Lower lobe of right lung (tissue), 2 donors: ENCODE measurements at regions not wholly inside any gene's neighbourhood (a gene's known extent, or its start where the extent isn't known, plus 50 kb on each side); places are given as distances from the start of the nearest gene placed in this dataset.

Experiments
- ATAC-seq, 2 donors: fragments of 200-7000 bp; cut with Tn5 transposase; one replicate each; pipeline ENCODE4 v1.9.1; 2020 to 2022; ENCODE audit warnings: mild to moderate bottlenecking in 2 of 2, moderate library complexity in 2 of 2
- DNase-seq: peaks from one replicate; pipeline ENCODE4 v3.0.0-alpha.2; 2020
- H3K27ac ChIP-seq: fragments of 200-600 bp; one replicate; pipeline ENCODE4 v1.8.0; 2022
- H3K27me3 ChIP-seq: fragments of 200-600 bp; one replicate; pipeline ENCODE4 v1.8.0; 2022; ENCODE audit warnings: low read depth
- H3K36me3 ChIP-seq: fragments of 200-600 bp; one replicate; pipeline ENCODE4 v1.8.0; 2022; ENCODE audit warnings: mild to moderate bottlenecking
- H3K4me1 ChIP-seq: fragments of 200-600 bp; one replicate; pipeline ENCODE4 v1.8.0; 2022
- H3K4me3 ChIP-seq: fragments of 200-600 bp; one replicate; pipeline ENCODE4 v1.8.0; 2022; ENCODE audit warnings: mild to moderate bottlenecking
- H3K9me3 ChIP-seq: fragments of 200-600 bp; one replicate; pipeline ENCODE4 v1.8.0; 2022
- CTCF ChIP-seq: fragments of 200-600 bp; IDR thresholded peaks from one replicate; pipeline ENCODE4 v1.8.0; 2022; ENCODE audit warnings: antibody characterized with exemption, mild to moderate bottlenecking
- intact Hi-C: fragments of 100-400 bp; cut with DNase I; formaldehyde crosslinking; loops from one replicate; pipeline ENCODE4 v1.11.0; 2022
- donor health status: DM: no; HTN: yes; CAD: no; lungs with severe emphysema.

DNA sequence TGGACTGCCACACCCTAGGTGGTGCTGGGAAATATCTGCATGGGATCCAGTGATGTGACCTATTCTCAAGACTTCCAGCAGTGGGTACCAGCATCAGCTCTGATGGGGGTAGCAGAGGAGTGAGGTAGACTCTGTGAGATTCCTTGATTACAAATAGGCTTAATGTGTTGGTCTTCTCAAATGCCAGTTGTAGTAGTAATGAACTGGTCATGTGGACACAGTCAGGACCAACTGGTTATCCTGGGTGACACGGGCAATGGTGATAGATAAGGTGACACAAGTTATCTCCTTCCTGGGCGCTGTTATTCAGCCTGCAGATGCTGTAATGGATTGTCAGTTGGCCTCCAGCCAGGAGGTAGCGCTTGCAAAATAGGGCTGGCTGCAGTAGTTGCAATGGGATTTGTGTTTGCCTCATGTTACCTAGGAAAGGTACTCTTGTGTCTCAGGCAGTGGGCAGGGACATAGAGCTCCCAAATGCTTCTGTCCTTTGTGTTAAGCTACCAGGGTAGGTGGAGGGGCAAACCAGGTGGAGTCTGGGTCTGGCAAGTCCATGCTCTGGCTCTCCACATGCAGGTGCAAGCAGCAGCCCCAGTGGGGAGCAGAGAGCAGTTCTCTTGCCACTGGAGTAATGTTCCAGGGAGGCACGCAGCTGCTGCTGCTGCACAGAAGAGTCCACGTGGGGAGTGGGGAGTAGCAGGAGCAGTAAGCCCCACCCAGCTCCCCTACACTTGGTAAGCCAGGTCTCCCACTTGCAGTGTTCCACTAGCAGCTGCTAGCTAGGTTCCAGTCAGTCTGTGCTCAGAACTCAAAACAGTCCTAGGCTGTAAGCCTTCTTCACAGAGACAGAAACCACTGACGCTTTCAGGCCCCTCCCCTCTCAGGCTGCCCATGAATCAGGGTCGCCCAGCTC, 505.4 kb upstream of the DDX18 start:
- Histone ChIP-seq H3K36me3 (no peaks in the 10 kb centered on the region), H3K9me3 (no peaks in the 10 kb centered on the region), H3K4me3 (no peak overlapping the region), H3K27ac (no peak overlapping the region), H3K27me3 (no peaks in the 10 kb centered on the region), H3K4me1 (no peaks in the 10 kb centered on the region)
- intact Hi-C loops = no loop called here
- DNase-seq = no peak
- peak in 1 of 2 donors; percentile 37 for ATAC-seq
- TF ChIP-seq CTCF = no peak

DNA sequence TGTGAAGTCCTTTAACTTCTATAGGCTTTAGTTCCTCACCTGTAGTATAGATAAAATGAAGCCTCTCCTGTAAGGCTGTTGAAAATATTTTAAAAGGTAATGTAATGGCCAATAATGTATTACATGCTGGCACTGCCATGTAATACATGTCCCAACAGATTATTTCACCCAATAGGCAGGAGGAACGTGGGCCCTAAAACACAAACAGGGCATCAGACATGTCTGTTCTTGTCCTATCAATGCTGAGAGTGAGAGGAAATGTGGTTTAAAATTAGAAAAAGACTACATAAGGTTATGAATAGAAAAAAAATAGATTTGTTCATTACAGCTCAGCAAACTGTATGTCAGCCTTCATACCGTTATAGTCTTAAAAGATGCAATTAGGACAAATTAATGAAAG, 492.7 kb upstream of the DDX18 start:
- Histone ChIP-seq H3K27me3 (no peaks in the 10 kb centered on the region), H3K9me3 (no peaks in the 10 kb centered on the region), H3K4me1 (no peaks in the 10 kb centered on the region), H3K27ac (no peak overlapping the region), H3K36me3 (no peaks in the 10 kb centered on the region), H3K4me3 (no peak overlapping the region)
- intact Hi-C loops = no loop called here
- no peak for DNase-seq
- no peak for ATAC-seq
- TF ChIP-seq CTCF = no peak

GRCh38 chr2:117323331-117323730, 491.2 kb upstream of the DDX18 start:
- intact Hi-C loops = no loop called here

GRCh38 chr2:117330641-117331040, 483.9 kb upstream of the DDX18 start:
- Histone ChIP-seq H3K27ac (no peak overlapping the region), H3K27me3 (no peaks in the 10 kb centered on the region), H3K4me1 (no peaks in the 10 kb centered on the region), H3K9me3 (no peaks in the 10 kb centered on the region), H3K36me3 (no peaks in the 10 kb centered on the region), H3K4me3 (no peak overlapping the region)
- no peak for TF ChIP-seq CTCF
- intact Hi-C loops = no loop called here
- DNase-seq = no peak
- no peak for ATAC-seq

More at GRCh38 chr2:117323331-117323730, 491.2 kb upstream of the DDX18 start:
- DNase-seq (no peak), ATAC-seq (no peak)
- Histone ChIP-seq H3K4me3 (no peak overlapping the region), H3K27ac (no peak overlapping the region), H3K9me3 (no peaks in the 10 kb centered on the region), H3K36me3 (no peaks in the 10 kb centered on the region), H3K27me3 (no peaks in the 10 kb centered on the region), H3K4me1 (no peaks in the 10 kb centered on the region)
- TF ChIP-seq CTCF = no peak

DNA sequence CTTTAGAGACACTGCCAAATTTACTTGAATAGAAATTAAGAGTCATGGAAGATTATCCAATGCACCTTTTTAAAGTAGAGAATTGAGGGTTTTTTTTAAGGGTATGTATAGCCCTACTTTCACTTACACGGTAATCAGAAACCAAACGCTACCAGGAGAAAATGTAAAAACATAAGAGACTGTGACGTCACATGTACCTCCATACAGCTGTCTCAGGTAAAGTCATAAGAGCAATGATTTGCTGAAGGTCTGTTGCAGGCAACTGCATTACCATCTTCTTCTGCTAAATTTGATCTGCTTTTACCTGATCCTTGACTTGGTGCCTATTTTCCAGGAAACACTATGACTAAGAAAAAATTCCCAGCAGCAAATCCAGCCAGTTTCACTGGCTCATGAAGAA, 478.5 kb upstream of the DDX18 start:
- Histone ChIP-seq H3K4me3 (no peak overlapping the region), H3K36me3 (no peaks in the 10 kb centered on the region), H3K9me3 (no peaks in the 10 kb centered on the region), H3K27me3 (no peaks in the 10 kb centered on the region), H3K27ac (no peak overlapping the region), H3K4me1 (no peaks in the 10 kb centered on the region)
- TF ChIP-seq CTCF = no peak
- DNase-seq = no peak
- intact Hi-C loops = no loop called here
- no peak for ATAC-seq
